HUES6 (cell line): ENCODE measurements at regions not wholly inside any gene's neighbourhood (a gene's known extent, or its start where the extent isn't known, plus 50 kb on each side); places are given as distances from the start of the nearest gene placed in this dataset.

Experiments used
- H3K27ac ChIP-seq: 2 replicates; pipeline ENCODE4 v1.7.0; 2013; ENCODE audit warnings: low read depth, mild to moderate bottlenecking, low read length, inconsistent platforms
- H3K27me3 ChIP-seq: 2 replicates; pipeline ENCODE4 v1.6.1; 2013; ENCODE audit warnings: low read length; ENCODE audit not compliant: control insufficient read depth, insufficient read depth
- H3K36me3 ChIP-seq: 2 replicates; pipeline ENCODE4 v1.6.1; 2013; ENCODE audit warnings: low read length; ENCODE audit not compliant: control insufficient read depth, insufficient read depth
- H3K4me1 ChIP-seq: 2 replicates; pipeline ENCODE4 v1.6.1; 2013; ENCODE audit warnings: low read length; ENCODE audit not compliant: control insufficient read depth, insufficient read depth
- H3K4me3 ChIP-seq: 2 replicates; pipeline ENCODE4 v1.5.1; 2013; ENCODE audit warnings: low read depth, low read length
- H3K9ac ChIP-seq: one replicate; pipeline ENCODE4 v1.6.1; 2013; ENCODE audit warnings: mild to moderate bottlenecking, low read length
- H3K9me3 ChIP-seq: 2 replicates; pipeline ENCODE4 v1.6.1; 2013; ENCODE audit warnings: low read depth, low read length; ENCODE audit not compliant: control insufficient read depth, insufficient read depth

DNA sequence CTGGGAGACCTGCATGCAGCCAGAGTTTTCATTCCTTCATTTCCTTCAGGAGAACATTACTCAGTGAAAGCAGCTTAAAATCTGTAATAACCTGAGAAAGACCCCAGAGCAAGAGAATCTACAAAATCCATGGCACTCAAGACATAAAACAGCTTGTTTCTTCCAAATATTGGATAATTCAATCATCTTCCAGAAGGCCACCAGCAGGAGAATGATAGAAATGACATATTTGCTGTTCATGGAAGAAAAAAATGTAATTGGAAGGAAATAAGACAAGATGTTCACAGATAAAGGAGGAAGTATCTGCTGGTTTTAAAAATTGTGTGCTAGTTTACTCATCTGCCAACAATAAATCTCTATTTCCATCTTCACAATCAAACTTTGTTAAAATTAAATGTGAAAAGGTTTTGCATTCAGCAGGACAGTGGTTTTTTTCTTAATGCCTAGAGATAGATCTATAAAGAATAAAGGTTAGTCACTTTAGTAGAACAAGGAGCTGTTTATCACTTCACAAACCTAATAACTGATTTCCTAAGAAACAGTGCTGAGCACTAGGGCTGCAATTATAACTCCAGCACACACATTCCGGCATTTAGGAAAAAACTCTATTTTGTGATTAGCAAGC is 530.8 kb downstream of the NSUN3 start:
- H3K9me3 ChIP-seq, result no peaks in the 10 kb centered on the region
- no peaks in the 10 kb centered on the region for H3K36me3 ChIP-seq
- H3K4me3 ChIP-seq, result no peak overlapping the region
- H3K27ac ChIP-seq, result no peak overlapping the region
- no peak overlapping the region for H3K9ac ChIP-seq
- no peaks in the 10 kb centered on the region for H3K27me3 ChIP-seq
- H3K4me1 ChIP-seq, result no peaks in the 10 kb centered on the region; the same call in 1 of the 2 replicates

DNA sequence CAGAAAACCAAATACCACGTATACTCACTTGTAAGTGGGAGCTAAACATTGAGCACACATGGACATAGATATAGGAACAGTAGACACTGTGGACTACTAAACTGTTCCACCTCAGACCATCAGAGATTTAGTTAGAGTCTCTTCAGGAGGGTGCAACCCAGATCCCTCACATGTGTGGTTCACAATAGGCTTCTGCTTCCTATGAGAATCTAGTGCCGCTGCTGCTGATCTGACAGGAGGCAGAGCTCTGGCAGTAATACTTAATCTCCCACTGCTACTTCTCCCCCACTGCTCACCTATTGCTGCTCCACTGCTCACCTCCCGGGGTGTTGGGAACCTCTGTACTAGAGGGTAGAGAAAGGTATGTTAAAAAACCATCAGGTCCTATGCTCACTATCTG is 533.3 kb downstream of the NSUN3 start:
- Histone ChIP-seq H3K4me3 (no peak overlapping the region), H3K9ac (no peak overlapping the region), H3K27ac (no peak overlapping the region), H3K36me3 (no peaks in the 10 kb centered on the region), H3K9me3 (no peaks in the 10 kb centered on the region), H3K4me1 (no peaks in the 10 kb centered on the region; the same call in 1 of the 2 replicates), H3K27me3 (no peaks in the 10 kb centered on the region)

DNA sequence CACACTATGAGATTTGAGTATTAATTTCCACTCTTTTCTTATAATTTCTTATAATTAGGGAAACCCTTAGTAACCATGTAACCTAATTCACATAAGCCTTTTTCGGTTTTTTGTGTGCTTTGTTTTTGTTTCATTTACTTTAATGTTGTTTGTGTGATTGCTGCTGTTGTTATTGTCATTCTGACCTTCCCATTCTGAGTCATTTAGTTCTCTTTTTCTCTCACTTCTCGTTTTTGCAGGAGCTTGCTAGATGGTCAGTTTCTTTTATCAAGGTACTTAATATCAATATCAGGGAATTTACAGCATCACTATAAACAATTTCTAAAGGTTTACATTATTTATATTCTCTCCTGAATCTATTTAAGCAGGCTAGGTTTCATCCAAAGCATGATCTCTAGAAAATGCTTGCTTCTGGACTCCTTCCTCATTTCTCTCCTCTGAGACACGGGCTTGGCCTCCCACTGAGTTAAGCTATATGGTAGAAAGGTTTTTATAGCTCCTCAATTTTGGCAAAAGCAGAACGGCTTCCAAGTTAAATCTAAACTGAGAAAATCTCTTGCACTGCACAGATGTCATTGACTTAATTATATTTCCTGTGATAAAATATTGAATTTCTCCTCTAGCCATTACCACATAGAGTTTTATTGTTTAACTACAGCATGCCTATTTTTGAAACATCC is 534.2 kb downstream of the NSUN3 start:
- H3K9me3 ChIP-seq, result no peaks in the 10 kb centered on the region
- H3K27ac ChIP-seq, result no peak overlapping the region
- no peaks in the 10 kb centered on the region for H3K27me3 ChIP-seq
- H3K9ac ChIP-seq, result no peak overlapping the region
- H3K4me3 ChIP-seq, result no peak overlapping the region
- no peaks in the 10 kb centered on the region for H3K36me3 ChIP-seq
- no peaks in the 10 kb centered on the region; the same call in 1 of the 2 replicates for H3K4me1 ChIP-seq

- Histone ChIP-seq H3K9me3 (no peaks in the 10 kb centered on the region), H3K4me1 (no peaks in the 10 kb centered on the region), H3K36me3 (no peaks in the 10 kb centered on the region), H3K9ac (no peak overlapping the region), H3K27ac (no peak overlapping the region), H3K27me3 (no peaks in the 10 kb centered on the region), H3K4me3 (no peak overlapping the region)
Measured at GRCh38 chr3:94607778-94608177, 544.9 kb downstream of the NSUN3 start.

- H3K4me1 ChIP-seq, result 0 out of 2 replicates have a peak, but pooled peaks cover 6% of the 10 kb centered on the region
- H3K27me3 ChIP-seq, result no peaks in the 10 kb centered on the region
- no peak overlapping the region for H3K27ac ChIP-seq
- H3K36me3 ChIP-seq, result no peaks in the 10 kb centered on the region
- no peak overlapping the region for H3K9ac ChIP-seq
- no peaks in the 10 kb centered on the region for H3K9me3 ChIP-seq
- no peak overlapping the region for H3K4me3 ChIP-seq
Measured at GRCh38 chr3:94609908-94610307, 547.0 kb downstream of the NSUN3 start.

DNA sequence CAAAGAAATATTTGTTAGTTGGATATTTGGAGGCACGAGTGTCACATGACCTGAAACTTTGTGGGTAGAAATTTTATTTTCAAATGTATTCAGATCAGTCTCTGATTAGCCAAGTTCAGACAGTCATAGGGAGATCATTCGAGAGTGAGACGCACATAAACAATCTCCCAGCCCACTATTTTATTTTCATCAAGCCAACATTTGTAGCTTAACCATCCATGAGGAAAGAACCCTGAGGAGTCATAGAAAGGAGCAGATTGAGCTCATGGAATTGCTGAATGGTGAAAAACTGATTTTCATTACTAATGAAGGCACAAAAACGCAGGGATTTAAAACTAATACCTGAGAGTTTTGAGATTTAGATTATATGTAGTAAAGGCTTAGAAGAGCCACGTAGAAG is 548.7 kb downstream of the NSUN3 start:
- Histone ChIP-seq H3K4me3 (no peak overlapping the region), H3K4me1 (0 out of 2 replicates have a peak, but pooled peaks cover 6% of the 10 kb centered on the region), H3K9ac (no peak overlapping the region), H3K36me3 (no peaks in the 10 kb centered on the region), H3K27me3 (no peaks in the 10 kb centered on the region), H3K27ac (no peak overlapping the region), H3K9me3 (no peaks in the 10 kb centered on the region)

- Histone ChIP-seq H3K4me1 (0 out of 2 replicates have a peak, but pooled peaks cover 6% of the 10 kb centered on the region), H3K4me3 (no peak overlapping the region), H3K27ac (no peak overlapping the region), H3K9ac (no peak overlapping the region), H3K36me3 (no peaks in the 10 kb centered on the region), H3K27me3 (no peaks in the 10 kb centered on the region), H3K9me3 (no peaks in the 10 kb centered on the region)
Measured at GRCh38 chr3:94612631-94613030, 549.8 kb downstream of the NSUN3 start.

GRCh38 chr3:94614192-94614591 is 551.3 kb downstream of the NSUN3 start:
- Histone ChIP-seq H3K9me3 (no peaks in the 10 kb centered on the region), H3K36me3 (no peaks in the 10 kb centered on the region), H3K27me3 (no peaks in the 10 kb centered on the region), H3K4me3 (no peak overlapping the region), H3K4me1 (0 out of 2 replicates have a peak, but pooled peaks cover 6% of the 10 kb centered on the region), H3K9ac (no peak overlapping the region), H3K27ac (no peak overlapping the region)

GRCh38 chr3:94615275-94616065 is 552.6 kb downstream of the NSUN3 start:
- Histone ChIP-seq H3K27ac (no peak overlapping the region), H3K36me3 (no peaks in the 10 kb centered on the region), H3K4me1 (0 out of 2 replicates have a peak, but pooled peaks cover 6% of the 10 kb centered on the region), H3K9ac (no peak overlapping the region), H3K9me3 (no peaks in the 10 kb centered on the region), H3K4me3 (no peak overlapping the region), H3K27me3 (no peaks in the 10 kb centered on the region)

- no peak overlapping the region for H3K9ac ChIP-seq
- H3K36me3 ChIP-seq, result no peaks in the 10 kb centered on the region
- no peaks in the 10 kb centered on the region for H3K9me3 ChIP-seq
- 0 out of 2 replicates have a peak, but pooled peaks cover 6% of the 10 kb centered on the region for H3K4me1 ChIP-seq
- no peak overlapping the region for H3K4me3 ChIP-seq
- H3K27me3 ChIP-seq, result no peaks in the 10 kb centered on the region
- H3K27ac ChIP-seq, result no peak overlapping the region
Measured at GRCh38 chr3:94616833-94617232, 554.0 kb downstream of the NSUN3 start.

- Histone ChIP-seq H3K9ac (no peak overlapping the region), H3K27ac (no peak overlapping the region), H3K36me3 (no peaks in the 10 kb centered on the region), H3K4me1 (0 out of 2 replicates have a peak, but pooled peaks cover 6% of the 10 kb centered on the region), H3K4me3 (no peak overlapping the region), H3K9me3 (no peaks in the 10 kb centered on the region), H3K27me3 (no peaks in the 10 kb centered on the region)
Measured at GRCh38 chr3:94617312-94617711, 554.5 kb downstream of the NSUN3 start.
